DMS153 (cell line): ENCODE measurements at regions not wholly inside any gene's neighbourhood (a gene's known extent, or its start where the extent isn't known, plus 50 kb on each side); places are given as distances from the start of the nearest gene placed in this dataset.

Experiments used
- DNase-seq: peaks from one replicate; lab custom pipeline; 2025; lab: John Stamatoyannopoulos, UW

- peak; percentile 41 for DNase-seq
These were observed 457.7 kb downstream of the CBLN2 start for GRCh38 chr18:72086421-72086820.

- no peak for DNase-seq
These were observed 469.1 kb downstream of the CBLN2 start for GRCh38 chr18:72075040-72075439.

DNA sequence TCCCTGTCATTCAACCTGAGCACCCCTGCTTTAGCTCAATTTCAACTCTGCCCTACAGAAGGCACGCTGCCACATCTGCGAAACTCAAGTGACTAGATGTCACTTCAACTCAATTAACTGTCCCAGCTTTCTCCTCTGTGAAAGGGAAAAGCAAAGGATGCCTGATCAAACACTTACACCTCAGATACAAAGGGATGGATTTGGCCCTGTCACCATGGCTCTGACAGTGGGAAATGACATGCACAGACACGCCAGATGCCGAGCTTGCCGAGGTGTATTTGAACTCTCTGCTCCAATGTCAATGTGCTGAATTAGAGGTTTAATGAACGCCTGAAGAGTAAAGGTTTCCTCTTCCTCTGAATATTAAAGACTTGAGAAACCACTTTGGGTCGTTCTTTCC, 481.1 kb downstream of the CBLN2 start:
- peak; percentile 93 for DNase-seq

DNA sequence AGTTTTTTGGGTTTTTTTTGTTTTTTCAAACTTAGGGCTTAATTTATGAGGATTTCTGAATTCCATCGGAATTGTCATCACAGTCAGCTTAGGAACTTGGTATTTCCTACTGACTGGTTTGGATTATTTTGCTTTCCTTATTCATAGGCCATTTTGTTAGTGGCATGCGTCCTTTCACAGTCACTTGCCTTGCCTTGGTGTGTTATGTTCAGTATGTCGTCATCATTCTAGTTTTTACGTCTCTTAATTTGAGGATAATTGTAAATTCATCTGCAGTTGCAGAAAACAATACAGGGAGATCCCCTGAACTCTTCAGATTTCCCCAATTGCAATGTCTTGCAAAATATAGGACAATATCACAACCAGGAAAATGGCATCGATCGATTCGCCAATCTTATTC, 485.3 kb downstream of the CBLN2 start:
- DNase-seq, result no peak

GRCh38 chr18:72056171-72056570, 488.0 kb downstream of the CBLN2 start:
- no peak for DNase-seq

DNA sequence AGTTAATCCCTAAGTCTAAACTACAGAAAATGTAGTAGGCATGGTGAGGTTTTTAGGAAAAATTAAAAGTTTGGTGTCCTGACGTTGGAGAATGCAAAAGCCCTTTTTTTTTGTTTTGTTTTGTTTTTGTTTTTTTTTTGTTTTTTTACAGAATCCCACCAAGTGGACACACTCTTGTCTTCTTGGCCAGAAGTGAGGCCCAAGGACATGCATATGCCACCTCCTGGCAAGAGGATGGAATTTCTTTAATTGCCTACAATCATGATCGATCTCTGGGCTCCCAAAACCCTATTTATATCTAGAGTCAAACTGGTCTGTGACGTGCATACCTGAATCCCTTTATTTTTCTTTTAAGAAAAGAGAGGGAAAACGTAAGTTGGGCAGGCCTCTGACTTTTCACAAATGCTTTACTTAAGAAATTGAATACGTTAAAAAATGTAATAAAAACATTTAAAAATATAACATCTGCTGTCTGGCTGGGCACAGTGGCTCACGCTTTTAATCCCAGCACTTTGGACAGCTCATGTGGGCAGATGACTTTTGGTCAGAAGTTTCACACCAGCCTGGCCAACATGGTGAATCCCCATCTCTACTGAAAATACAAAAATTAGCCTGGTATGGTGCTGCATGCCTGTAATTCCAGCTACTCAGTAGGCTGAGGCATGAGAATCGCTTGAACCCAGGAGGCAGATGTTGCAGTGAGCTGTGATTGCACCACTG, 502.7 kb downstream of the CBLN2 start:
- no peak for DNase-seq

DNA sequence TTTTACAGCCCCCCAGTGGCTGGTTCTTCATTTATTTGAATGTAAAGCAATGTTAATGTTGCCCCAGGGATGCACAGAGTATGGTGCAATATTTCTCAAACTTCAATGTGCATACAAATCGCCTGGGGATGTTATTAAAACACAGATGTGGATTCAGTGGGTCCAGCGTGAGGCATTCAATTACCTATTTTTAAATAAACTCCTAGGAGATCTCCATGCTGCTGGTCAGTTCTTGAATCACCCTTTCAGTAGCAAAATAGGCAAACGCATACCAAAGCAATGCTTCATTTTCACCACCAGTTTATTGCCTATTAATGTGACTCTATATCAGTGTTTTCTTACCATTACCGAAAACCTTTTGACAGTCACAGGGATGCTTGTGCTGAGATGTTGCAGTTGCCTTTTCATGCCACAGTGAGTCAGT, 530.7 kb downstream of the CBLN2 start:
- DNase-seq, result no peak

DNA sequence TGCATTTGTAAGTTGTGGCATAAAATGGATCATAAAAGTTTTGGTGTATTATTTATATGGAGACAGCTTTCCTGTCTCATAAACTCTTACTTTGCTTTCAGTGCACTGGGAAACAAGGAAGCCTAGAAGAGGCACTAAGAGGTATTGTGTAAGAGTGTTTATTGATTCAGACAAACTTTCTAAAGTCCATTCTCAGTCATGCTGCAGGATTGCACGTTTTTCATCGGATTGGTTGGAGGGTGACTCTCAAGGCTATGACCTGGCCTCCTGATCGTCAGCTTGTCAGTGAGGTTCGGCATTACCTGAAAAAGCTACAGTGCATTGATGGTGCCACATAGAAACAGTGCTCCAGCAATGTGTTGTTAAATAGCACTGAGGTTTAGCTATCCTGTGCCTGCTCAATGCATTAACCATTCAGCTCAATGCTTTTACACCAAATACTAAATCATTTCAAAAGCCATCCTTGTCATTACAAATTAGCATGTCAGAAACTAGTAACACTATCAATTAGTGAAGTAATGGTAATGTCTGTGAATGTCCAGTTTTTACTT, 545.5 kb downstream of the CBLN2 start:
- DNase-seq, result no peak

GRCh38 chr18:71995904-71996465, 548.2 kb downstream of the CBLN2 start:
- no peak for DNase-seq

DNA sequence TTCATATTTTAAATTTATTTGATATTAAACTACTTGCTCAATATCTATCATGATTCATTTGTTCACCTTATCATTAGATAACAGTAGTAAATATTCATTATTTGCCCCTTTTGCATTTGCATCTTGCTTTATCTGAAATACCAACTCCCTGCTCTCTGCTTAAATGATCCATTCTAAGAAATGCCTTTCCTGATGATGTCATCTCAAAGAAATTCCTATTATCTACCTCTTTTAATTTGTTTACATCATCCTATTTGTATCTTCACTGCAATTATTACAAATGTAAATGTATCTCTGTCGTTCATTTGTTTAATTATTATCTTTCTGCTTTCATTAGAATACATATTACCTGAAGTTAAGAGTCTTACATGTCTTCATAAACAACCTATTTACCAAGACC, 549.9 kb downstream of the CBLN2 start:
- no peak for DNase-seq

- DNase-seq, result no peak
These were observed 554.5 kb downstream of the CBLN2 start for GRCh38 chr18:71989616-71990015.

DNA sequence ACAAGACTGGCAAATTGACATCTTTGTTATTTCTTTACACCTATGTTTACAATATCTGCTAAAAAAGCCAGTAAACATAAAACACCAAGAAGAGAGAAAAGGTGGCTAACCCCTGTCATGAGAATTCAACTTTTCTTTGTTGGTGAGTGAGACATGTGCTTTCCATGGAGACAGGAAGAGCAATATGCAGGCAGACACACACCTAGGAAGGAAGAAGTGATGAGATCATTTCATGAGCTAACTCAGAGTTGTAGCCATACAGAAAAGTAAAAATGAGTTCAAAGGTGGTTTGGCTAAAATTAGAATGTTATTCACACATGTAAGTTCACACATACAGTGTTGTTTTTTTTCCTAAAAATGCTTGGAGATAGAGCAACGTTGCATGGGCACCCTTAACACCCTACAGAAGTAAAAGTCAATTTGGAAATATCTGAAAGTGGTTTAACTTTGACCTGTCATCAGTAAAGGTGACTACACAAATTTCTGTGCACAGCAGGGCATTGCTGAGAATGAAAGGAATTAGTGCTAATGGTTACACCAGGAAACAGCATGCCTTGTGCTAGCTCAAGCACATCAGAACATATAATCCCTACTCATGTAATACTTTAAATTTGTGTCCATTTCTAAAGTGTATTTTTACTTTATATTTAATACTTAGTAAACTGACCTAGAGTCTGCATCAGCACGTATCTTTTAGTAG, 557.6 kb downstream of the CBLN2 start:
- DNase-seq, result no peak

DNA sequence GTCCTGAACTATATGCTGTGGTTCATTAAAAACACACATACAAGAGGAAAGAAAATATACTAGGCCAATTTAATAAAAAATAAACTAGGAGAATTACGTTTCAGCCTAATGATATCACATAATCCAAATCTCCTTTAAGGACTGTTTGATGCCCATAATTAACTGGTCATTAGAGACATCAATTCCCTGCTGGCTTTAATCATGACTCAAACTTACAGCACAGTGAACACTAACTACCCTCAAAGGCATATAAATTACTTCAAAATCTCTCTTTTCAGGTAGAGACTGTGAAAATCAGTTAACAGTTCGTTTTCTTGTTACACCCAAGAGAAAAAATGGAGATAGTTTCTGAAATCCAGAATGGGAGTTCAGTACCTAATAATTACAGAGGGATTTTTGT, 567.4 kb downstream of the CBLN2 start:
- no peak for DNase-seq

DNA sequence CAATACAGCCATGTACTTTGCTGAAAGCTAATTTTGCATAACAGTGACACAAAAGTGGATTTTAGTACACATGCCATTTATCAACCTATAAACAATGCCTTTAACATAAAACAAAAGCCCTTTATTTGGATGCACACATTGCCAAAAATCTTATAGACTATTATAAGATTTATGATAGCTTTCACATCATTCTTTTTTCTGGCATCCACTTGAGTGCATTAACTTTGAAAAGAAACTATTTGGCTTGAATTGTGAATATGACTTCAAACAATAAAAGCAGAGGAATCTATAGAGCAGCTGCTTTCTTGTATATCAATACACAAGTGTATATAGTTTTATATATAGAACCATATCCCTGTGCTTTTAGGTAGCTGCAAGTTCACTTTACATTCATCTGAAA, 577.4 kb downstream of the CBLN2 start:
- no peak for DNase-seq

DNA sequence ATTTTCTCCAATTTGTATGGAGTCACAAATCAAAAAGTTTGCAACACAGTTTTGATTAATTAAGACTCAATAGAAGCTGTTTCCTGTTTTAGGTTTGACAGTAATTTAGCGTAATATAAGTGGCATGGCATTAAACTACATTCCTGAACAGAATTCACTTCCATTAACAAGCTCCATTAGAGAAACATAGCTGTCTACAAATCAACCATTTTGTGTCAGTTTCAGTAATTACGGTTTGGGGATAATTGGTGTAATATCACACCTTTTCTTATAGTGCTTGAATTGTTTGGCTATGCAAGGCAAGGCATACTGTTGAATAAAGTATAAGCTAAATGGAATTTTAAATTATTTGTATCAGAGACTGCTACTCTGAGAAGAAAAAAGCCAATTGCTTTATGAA, 585.5 kb downstream of the CBLN2 start:
- DNase-seq, result no peak

GRCh38 chr18:71951001-71951400, 593.1 kb downstream of the CBLN2 start:
- no peak for DNase-seq

- DNase-seq, result no peak
These were observed 601.7 kb downstream of the CBLN2 start for GRCh38 chr18:71942433-71942832.

- DNase-seq, result no peak
These were observed 604.7 kb downstream of the CBLN2 start for GRCh38 chr18:71939483-71939882.

DNA sequence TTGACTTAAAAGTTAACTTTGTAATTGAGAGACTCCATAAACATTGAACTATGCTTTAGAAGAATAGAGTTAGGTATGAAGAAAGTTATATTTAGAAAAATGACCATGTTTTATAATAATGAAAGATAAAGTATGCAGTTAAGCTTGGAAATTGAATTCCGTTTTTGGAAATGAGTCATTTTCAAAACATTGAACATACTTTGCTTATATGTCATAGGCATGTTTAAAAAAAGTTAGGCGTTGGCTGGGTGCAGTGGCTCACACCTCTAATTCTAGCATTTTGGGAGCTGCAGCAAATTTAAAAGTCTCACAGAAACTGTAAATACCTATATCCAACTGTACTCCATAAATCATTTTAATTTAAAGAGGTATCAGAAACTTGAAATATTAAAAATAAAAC, 607.4 kb downstream of the CBLN2 start:
- DNase-seq, result no peak

DNA sequence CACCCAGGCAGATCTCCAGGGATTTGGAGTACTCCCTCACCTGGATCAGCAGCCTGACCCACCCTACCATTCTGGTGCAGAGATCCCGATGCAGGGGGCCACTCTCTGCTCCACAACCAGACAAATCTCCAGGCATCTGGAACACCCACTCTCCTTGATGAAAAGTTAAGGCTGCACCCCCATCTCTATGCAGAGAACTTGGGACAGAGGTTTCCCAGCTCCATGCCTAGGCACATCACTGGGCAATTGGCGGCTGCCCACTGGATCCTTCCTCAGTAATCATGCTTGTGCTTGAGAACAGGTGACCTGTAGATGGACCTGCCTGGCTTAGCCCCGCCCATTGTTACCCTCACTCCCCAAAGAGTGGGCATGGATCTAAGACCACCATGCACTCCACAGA, 624.9 kb downstream of the CBLN2 start:
- DNase-seq, result no peak

DNA sequence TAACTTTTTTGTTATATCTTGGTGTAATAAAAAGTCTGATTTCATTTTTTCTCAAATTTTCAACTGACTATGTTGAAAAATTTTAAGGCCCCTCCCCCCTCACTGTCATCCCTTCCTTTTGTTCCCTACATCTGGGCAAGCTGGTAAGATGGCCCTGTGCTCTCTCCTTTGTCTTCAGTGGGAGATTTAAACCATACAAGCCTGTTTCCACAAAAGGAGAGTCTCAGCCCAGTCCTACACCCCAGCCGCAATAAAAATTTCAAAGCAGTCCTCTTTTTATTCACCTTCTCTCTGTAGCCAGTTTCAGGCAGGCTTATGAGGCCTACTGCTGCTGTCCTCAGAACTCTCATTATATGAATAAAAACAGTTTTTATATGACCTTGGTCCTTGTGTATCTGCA, 630.5 kb downstream of the CBLN2 start:
- no peak for DNase-seq

DNA sequence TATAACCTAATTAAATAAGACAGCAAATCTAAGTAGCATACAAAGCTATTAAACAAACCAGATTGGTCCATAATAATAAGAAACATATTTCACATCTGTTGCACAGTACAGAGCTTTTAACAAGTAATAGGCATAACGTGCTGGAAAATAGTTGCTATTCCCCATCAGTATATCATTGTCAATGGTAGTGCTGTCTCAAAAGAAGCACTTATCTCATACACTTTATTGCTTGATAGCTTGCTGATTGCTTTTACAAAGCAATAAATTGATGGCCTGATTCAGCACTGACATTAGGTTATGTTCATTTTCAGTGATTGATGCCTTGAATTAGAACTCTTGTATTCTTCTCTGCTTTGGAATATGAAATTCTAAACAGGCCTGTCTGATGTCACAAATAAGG, 641.7 kb downstream of the CBLN2 start:
- DNase-seq, result peak; percentile 60
